ENCODE measurements at regions not wholly inside any gene's neighbourhood (a gene's known extent, or its start where the extent isn't known, plus 50 kb on each side); places are given as distances from the start of the nearest gene placed in this dataset.

- no peak for TF ChIP-seq CEBPB (IDR thresholded peaks at IDR 0.05)
- no peak for TF ChIP-seq RAD21 (IDR thresholded peaks at IDR 0.05; ENCODE audit: low read depth)
- TF ChIP-seq USF1 (IDR thresholded peaks at IDR 0.05), result no peak
- no peak for TF ChIP-seq NFIC (IDR thresholded peaks at IDR 0.05)
- TF ChIP-seq EGR1 (IDR thresholded peaks at IDR 0.05), result no peak
- TF ChIP-seq CREB1 (IDR thresholded peaks at IDR 0.05; ENCODE audit: low read depth), result no peak
- no peak for TF ChIP-seq ZBTB7A (IDR thresholded peaks at IDR 0.05; ENCODE audit: low read depth)
- no peak for TF ChIP-seq TEAD4 (IDR thresholded peaks at IDR 0.05)
- TF ChIP-seq FOXM1 (IDR thresholded peaks at IDR 0.05; ENCODE audit: borderline replicate concordance, low read depth), result no peak
- TF ChIP-seq REST (IDR thresholded peaks at IDR 0.05; ENCODE audit: low read depth), result no peak
- no peak for TF ChIP-seq TAF1 (IDR thresholded peaks at IDR 0.05; ENCODE audit: low read depth)
- TF ChIP-seq YY1 (IDR thresholded peaks at IDR 0.05; ENCODE audit: low read depth), result no peak
- TF ChIP-seq MAX (IDR thresholded peaks at IDR 0.05), result no peak
- no peak for TF ChIP-seq EP300 (IDR thresholded peaks at IDR 0.05; ENCODE audit: borderline replicate concordance)
- TF ChIP-seq TCF12 (IDR thresholded peaks at IDR 0.05; ENCODE audit: low read depth), result no peak
Measured at GRCh38 chr5:146254223-146254622, 50.8 kb downstream of the RBM27 start.

GRCh38 chr5:146273109-146273508 is 65.5 kb upstream of the POU4F3 start:
- TF ChIP-seq EP300 (IDR thresholded peaks at IDR 0.05; ENCODE audit: borderline replicate concordance) (no peak), CEBPB (IDR thresholded peaks at IDR 0.05) (no peak), TCF12 (IDR thresholded peaks at IDR 0.05; ENCODE audit: low read depth) (no peak), YY1 (IDR thresholded peaks at IDR 0.05; ENCODE audit: low read depth) (no peak), TAF1 (IDR thresholded peaks at IDR 0.05; ENCODE audit: low read depth) (no peak), RAD21 (IDR thresholded peaks at IDR 0.05; ENCODE audit: low read depth) (no peak)

- TF ChIP-seq TCF12 (IDR thresholded peaks at IDR 0.05; ENCODE audit: low read depth) (peak; percentile 61), FOXM1 (IDR thresholded peaks at IDR 0.05; ENCODE audit: borderline replicate concordance, low read depth) (peak; percentile 57; the same call in 1 of the 2 replicates), NFIC (IDR thresholded peaks at IDR 0.05) (0 out of 2 replicates have a peak, but pooled peaks have one; percentile 12), EP300 (IDR thresholded peaks at IDR 0.05; ENCODE audit: borderline replicate concordance) (peak; percentile 74; the same call in 1 of the 2 replicates), YY1 (IDR thresholded peaks at IDR 0.05; ENCODE audit: low read depth) (no peak), MAX (IDR thresholded peaks at IDR 0.05) (peak; percentile 33; the same call in 1 of the 2 replicates), TEAD4 (IDR thresholded peaks at IDR 0.05) (0 out of 2 replicates have a peak, but pooled peaks have one; percentile 85), TAF1 (IDR thresholded peaks at IDR 0.05; ENCODE audit: low read depth) (no peak), ZBTB7A (IDR thresholded peaks at IDR 0.05; ENCODE audit: low read depth) (peak; percentile 61; the same call in 1 of the 2 replicates), USF1 (IDR thresholded peaks at IDR 0.05) (no peak)
Measured at GRCh38 chr5:146283344-146283761, 55.3 kb upstream of the POU4F3 start.

GRCh38 chr5:146284016-146284415 is 54.6 kb upstream of the POU4F3 start:
- TF ChIP-seq CREB1 (IDR thresholded peaks at IDR 0.05; ENCODE audit: low read depth) (no peak), EP300 (IDR thresholded peaks at IDR 0.05; ENCODE audit: borderline replicate concordance) (no peak), REST (IDR thresholded peaks at IDR 0.05; ENCODE audit: low read depth) (no peak), TEAD4 (IDR thresholded peaks at IDR 0.05) (no peak), TAF1 (IDR thresholded peaks at IDR 0.05; ENCODE audit: low read depth) (no peak), CEBPB (IDR thresholded peaks at IDR 0.05) (no peak), EGR1 (IDR thresholded peaks at IDR 0.05) (no peak), RAD21 (IDR thresholded peaks at IDR 0.05; ENCODE audit: low read depth) (no peak), ZBTB7A (IDR thresholded peaks at IDR 0.05; ENCODE audit: low read depth) (no peak), YY1 (IDR thresholded peaks at IDR 0.05; ENCODE audit: low read depth) (no peak), MAX (IDR thresholded peaks at IDR 0.05) (no peak), NFIC (IDR thresholded peaks at IDR 0.05) (no peak)

Data from Ishikawa (cell line).